Stomach (tissue), 4 donors: ENCODE measurements at regions not wholly inside any gene's neighbourhood (a gene's known extent, or its start where the extent isn't known, plus 50 kb on each side); places are given as distances from the start of the nearest gene placed in this dataset.

Experiments used
- EP300 ChIP-seq: sonication (generic); formaldehyde crosslinking; IDR thresholded peaks from one replicate; pipeline ENCODE4 v1.6.1; 2017; ENCODE audit warnings: antibody characterized with exemption
- POLR2A ChIP-seq, 4 donors: fragments of 450-650 bp; IDR thresholded peaks; one replicate each; pipeline ENCODE4 v1.6.1; 2016; ENCODE audit warnings: antibody characterized with exemption in 4 of 4, control low read depth in 2 of 4, mild to moderate bottlenecking in 1 of 4, moderate library complexity in 1 of 4
- POLR2AphosphoS5 ChIP-seq, 3 donors: sonication (generic); formaldehyde crosslinking; IDR thresholded peaks; one replicate each; pipeline ENCODE4 v1.6.1; 2016; ENCODE audit warnings: antibody characterized with exemption in 3 of 3
- TF ChIP-seq, protein P1 (sequence below), 7 experiments: fragments of 450-650 bp in 4 of 7; fragments of 200-600 bp in 3 of 7; sonication (generic) in 3 of 7; IDR thresholded peaks; one replicate each; pipeline ENCODE4 v1.5.1; 2016 to 2019; ENCODE audit warnings: antibody characterized with exemption in 7 of 7, control low read depth in 2 of 7, mild to moderate bottlenecking in 1 of 7

DNA sequence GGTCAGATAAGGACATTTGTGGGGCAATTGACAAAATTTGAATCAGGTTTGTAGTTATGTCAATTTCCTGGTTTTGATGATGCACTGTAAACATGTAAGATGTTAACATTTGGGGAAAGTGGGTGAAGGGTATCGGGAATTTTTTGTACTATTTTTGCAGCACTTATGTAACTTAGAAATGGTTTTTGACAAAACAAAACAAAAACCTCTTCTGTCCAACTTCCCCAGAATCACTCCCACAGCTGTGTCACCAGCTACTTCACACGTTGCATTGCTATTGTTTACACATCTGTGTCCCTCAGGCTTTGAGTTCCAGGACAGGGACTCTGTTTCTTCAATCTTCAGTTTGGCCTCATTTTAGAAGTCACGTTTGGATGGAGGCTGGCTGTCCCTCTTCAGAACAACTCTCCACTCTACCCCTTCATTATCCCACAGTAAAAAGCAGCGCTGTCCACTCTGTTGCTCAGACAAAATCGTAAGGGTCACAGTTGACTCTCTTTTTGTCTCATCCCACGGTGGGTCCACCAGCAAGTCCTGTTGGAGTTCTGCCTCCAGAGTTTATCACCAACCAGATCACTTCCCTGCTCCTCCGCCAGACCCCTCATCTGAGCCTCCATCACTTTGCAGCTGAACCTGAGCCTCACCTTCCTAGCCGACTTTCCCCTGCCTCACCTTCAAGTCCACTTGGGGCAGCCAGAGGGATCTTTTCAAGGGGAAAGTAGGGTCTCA, 63.2 kb downstream of the NENF start:
- no peak for TF ChIP-seq POLR2AphosphoS5 (IDR thresholded peaks at IDR 0.05)
- TF ChIP-seq, protein P1, sequence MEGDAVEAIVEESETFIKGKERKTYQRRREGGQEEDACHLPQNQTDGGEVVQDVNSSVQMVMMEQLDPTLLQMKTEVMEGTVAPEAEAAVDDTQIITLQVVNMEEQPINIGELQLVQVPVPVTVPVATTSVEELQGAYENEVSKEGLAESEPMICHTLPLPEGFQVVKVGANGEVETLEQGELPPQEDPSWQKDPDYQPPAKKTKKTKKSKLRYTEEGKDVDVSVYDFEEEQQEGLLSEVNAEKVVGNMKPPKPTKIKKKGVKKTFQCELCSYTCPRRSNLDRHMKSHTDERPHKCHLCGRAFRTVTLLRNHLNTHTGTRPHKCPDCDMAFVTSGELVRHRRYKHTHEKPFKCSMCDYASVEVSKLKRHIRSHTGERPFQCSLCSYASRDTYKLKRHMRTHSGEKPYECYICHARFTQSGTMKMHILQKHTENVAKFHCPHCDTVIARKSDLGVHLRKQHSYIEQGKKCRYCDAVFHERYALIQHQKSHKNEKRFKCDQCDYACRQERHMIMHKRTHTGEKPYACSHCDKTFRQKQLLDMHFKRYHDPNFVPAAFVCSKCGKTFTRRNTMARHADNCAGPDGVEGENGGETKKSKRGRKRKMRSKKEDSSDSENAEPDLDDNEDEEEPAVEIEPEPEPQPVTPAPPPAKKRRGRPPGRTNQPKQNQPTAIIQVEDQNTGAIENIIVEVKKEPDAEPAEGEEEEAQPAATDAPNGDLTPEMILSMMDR (IDR thresholded peaks at IDR 0.05): no peak
- no peak for TF ChIP-seq POLR2A (IDR thresholded peaks at IDR 0.05)
- no peak for TF ChIP-seq EP300
